Peyer's patch (tissue), 4 donors: ENCODE measurements at regions not wholly inside any gene's neighbourhood (a gene's known extent, or its start where the extent isn't known, plus 50 kb on each side); places are given as distances from the start of the nearest gene placed in this dataset.

ENCODE experiments used
- CTCF ChIP-seq, 6 experiments: fragments of 450-650 bp in 4 of 6; fragments of 200-600 bp in 2 of 6; sonication (generic) in 1 of 6; IDR thresholded peaks; one replicate each; pipeline ENCODE4 v1.5.1; 2017 to 2019; ENCODE audit warnings: antibody characterized with exemption in 6 of 6, mild to moderate bottlenecking in 3 of 6, moderate library complexity in 1 of 6
- POLR2A ChIP-seq, 2 donors: fragments of 450-650 bp; IDR thresholded peaks; one replicate each; pipeline ENCODE4 v1.5.1; 2017; ENCODE audit warnings: antibody characterized with exemption in 2 of 2, mild to moderate bottlenecking in 2 of 2, moderate library complexity in 2 of 2

DNA sequence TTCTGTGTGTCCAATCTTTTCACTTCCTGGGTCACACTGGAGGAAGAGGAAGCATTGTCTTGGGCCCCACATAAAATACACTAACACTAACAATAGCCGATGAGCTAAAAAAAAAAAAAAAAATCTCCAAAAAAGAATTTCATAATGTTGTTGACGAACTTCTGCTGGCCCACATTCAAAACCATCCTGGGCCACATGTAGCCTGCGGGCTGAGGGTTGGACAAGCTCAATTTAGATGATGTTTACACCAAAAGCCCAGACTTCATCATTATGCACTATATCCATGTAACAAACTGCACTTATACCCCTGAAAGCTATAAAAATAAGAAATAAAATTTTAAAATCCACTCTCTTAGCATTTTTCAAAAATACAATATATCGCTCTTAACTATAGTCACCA lies 187.8 kb upstream of the PTBP2 start:
- no peak for TF ChIP-seq CTCF (IDR thresholded peaks at IDR 0.05)
- no peak for TF ChIP-seq POLR2A (IDR thresholded peaks at IDR 0.05)
